ENCODE measurements at regions not wholly inside any gene's neighbourhood (a gene's known extent, or its start where the extent isn't known, plus 50 kb on each side); places are given as distances from the start of the nearest gene placed in this dataset.

- DNase-seq: no peak
Measured at GRCh38 chr2:143903172-143903856, 616.6 kb downstream of the ZEB2 start.

GRCh38 chr2:143901185-143901842, 618.6 kb downstream of the ZEB2 start:
- no peak for DNase-seq

- no peak for DNase-seq
Measured at GRCh38 chr2:143899987-143900386, 619.9 kb downstream of the ZEB2 start.

- DNase-seq: no peak
Measured at GRCh38 chr2:143893371-143893770, 626.5 kb downstream of the ZEB2 start.

GRCh38 chr2:143891879-143892308, 628.0 kb downstream of the ZEB2 start:
- DNase-seq: no peak

GRCh38 chr2:143890798-143891197, 629.1 kb downstream of the ZEB2 start:
- DNase-seq: no peak

- no peak for DNase-seq
Measured at GRCh38 chr2:143889216-143889615, 630.7 kb downstream of the ZEB2 start.

GRCh38 chr2:143885461-143885860, 634.5 kb downstream of the ZEB2 start:
- DNase-seq: no peak

GRCh38 chr2:143881246-143881645, 638.7 kb downstream of the ZEB2 start:
- no peak for DNase-seq

GRCh38 chr2:143877876-143878530, 641.9 kb downstream of the ZEB2 start:
- DNase-seq: no peak

- no peak for DNase-seq
Measured at GRCh38 chr2:143877056-143877455, 642.9 kb downstream of the ZEB2 start.

- no peak for DNase-seq
Measured at GRCh38 chr2:143875295-143876233, 644.4 kb downstream of the ZEB2 start.

- no peak for DNase-seq
Measured at GRCh38 chr2:143873886-143874285, 646.0 kb downstream of the ZEB2 start.

GRCh38 chr2:143870696-143871095, 649.2 kb downstream of the ZEB2 start:
- DNase-seq: no peak

GRCh38 chr2:143856978-143857377, 662.9 kb downstream of the ZEB2 start:
- DNase-seq: no peak

GRCh38 chr2:143852759-143853158, 667.2 kb downstream of the ZEB2 start:
- DNase-seq: no peak

- DNase-seq: no peak
Measured at GRCh38 chr2:143850084-143850483, 669.8 kb downstream of the ZEB2 start.

- no peak for DNase-seq
Measured at GRCh38 chr2:143847257-143847656, 672.7 kb downstream of the ZEB2 start.

- no peak for DNase-seq
Measured at GRCh38 chr2:143844986-143845385, 674.9 kb downstream of the ZEB2 start.

GRCh38 chr2:143843686-143844085, 676.2 kb downstream of the ZEB2 start:
- DNase-seq: no peak

GRCh38 chr2:143842836-143843235, 677.1 kb downstream of the ZEB2 start:
- no peak for DNase-seq

- no peak for DNase-seq
Measured at GRCh38 chr2:143841935-143842334, 678.0 kb downstream of the ZEB2 start.

GRCh38 chr2:143840601-143841000, 679.3 kb downstream of the ZEB2 start:
- no peak for DNase-seq

All from activated gamma-delta T cell (primary cell).